Colonic mucosa (tissue), 4 donors: ENCODE measurements at regions not wholly inside any gene's neighbourhood (a gene's known extent, or its start where the extent isn't known, plus 50 kb on each side); places are given as distances from the start of the nearest gene placed in this dataset.

Experiments used
- DNase-seq: peaks from one replicate; pipeline ENCODE4 v3.0.0-alpha.2; 2020
- H3K27ac ChIP-seq: fragments of 200-600 bp; one replicate; pipeline ENCODE4 v1.8.0; 2021
- H3K27me3 ChIP-seq: fragments of 200-600 bp; one replicate; pipeline ENCODE4 v1.8.0; 2021
- H3K36me3 ChIP-seq: fragments of 200-600 bp; one replicate; pipeline ENCODE4 v1.8.0; 2021
- H3K4me1 ChIP-seq: fragments of 200-600 bp; one replicate; pipeline ENCODE4 v1.8.0; 2021; ENCODE audit warnings: mild to moderate bottlenecking
- H3K4me3 ChIP-seq: fragments of 200-600 bp; one replicate; pipeline ENCODE4 v1.8.0; 2021
- H3K9ac ChIP-seq, 2 donors: one replicate each; pipeline ENCODE4 v1.7.0; 2013; ENCODE audit warnings: control low read depth in 2 of 2, low read depth in 2 of 2, low read length in 2 of 2
- H3K9me3 ChIP-seq: fragments of 200-600 bp; one replicate; pipeline ENCODE4 v1.8.0; 2021
- CTCF ChIP-seq: fragments of 200-600 bp; IDR thresholded peaks from one replicate; pipeline ENCODE4 v1.8.0; 2022; ENCODE audit warnings: antibody characterized with exemption, mild to moderate bottlenecking
- intact Hi-C: fragments of 100-400 bp; cut with DNase I; formaldehyde crosslinking; loops from one replicate; pipeline ENCODE4 v1.14.1; 2022
- donor health status: healthy.
- donor health status: DM: no; HTN: no; CAD: no.
- donor health status: DM: no; HTN: no; CAD: no.

GRCh38 chr16:73526011-73526804 is 478.3 kb upstream of the ZFHX3 start:
- no peak overlapping the region for H3K9ac ChIP-seq
- H3K36me3 ChIP-seq = no peaks in the 10 kb centered on the region
- intact Hi-C loops = no loop called here
- H3K4me3 ChIP-seq = no peak overlapping the region
- no peaks in the 10 kb centered on the region for H3K27me3 ChIP-seq
- TF ChIP-seq CTCF = no peak
- no peak overlapping the region for H3K27ac ChIP-seq
- H3K4me1 ChIP-seq = no peaks in the 10 kb centered on the region
- no peaks in the 10 kb centered on the region for H3K9me3 ChIP-seq
- DNase-seq = no peak

- no peak for DNase-seq
- no peak for TF ChIP-seq CTCF
- no peaks in the 10 kb centered on the region for H3K9me3 ChIP-seq
- H3K9ac ChIP-seq = no peak overlapping the region
- intact Hi-C loops = no loop called here
- no peaks in the 10 kb centered on the region for H3K36me3 ChIP-seq
- no peaks in the 10 kb centered on the region for H3K27me3 ChIP-seq
- H3K4me1 ChIP-seq = no peaks in the 10 kb centered on the region
- no peak overlapping the region for H3K27ac ChIP-seq
- no peak overlapping the region for H3K4me3 ChIP-seq
Observed at GRCh38 chr16:73523209-73523608, 475.3 kb upstream of the ZFHX3 start.

GRCh38 chr16:73521499-73521898 is 473.6 kb upstream of the ZFHX3 start:
- Histone ChIP-seq H3K27ac (no peak overlapping the region), H3K9me3 (no peaks in the 10 kb centered on the region)
- intact Hi-C loops = no loop called here

GRCh38 chr16:73515616-73516015 is 467.7 kb upstream of the ZFHX3 start:
- H3K9me3 ChIP-seq = no peaks in the 10 kb centered on the region
- no peak for DNase-seq
- no peak for TF ChIP-seq CTCF
- no peaks in the 10 kb centered on the region for H3K27me3 ChIP-seq
- H3K4me1 ChIP-seq = no peaks in the 10 kb centered on the region
- H3K4me3 ChIP-seq = no peak overlapping the region
- no peaks in the 10 kb centered on the region for H3K36me3 ChIP-seq
- no peak overlapping the region for H3K9ac ChIP-seq
- no peak overlapping the region for H3K27ac ChIP-seq
- intact Hi-C loops = no loop called here

More at GRCh38 chr16:73521499-73521898, 473.6 kb upstream of the ZFHX3 start:
- no peaks in the 10 kb centered on the region for H3K4me1 ChIP-seq
- H3K36me3 ChIP-seq = no peaks in the 10 kb centered on the region
- TF ChIP-seq CTCF = no peak
- no peak overlapping the region for H3K9ac ChIP-seq
- no peaks in the 10 kb centered on the region for H3K27me3 ChIP-seq
- H3K4me3 ChIP-seq = no peak overlapping the region
- no peak for DNase-seq

GRCh38 chr16:73510852-73511251 is 462.9 kb upstream of the ZFHX3 start:
- no peaks in the 10 kb centered on the region for H3K4me1 ChIP-seq
- intact Hi-C loops = no loop called here
- H3K9ac ChIP-seq = no peak overlapping the region
- no peak overlapping the region for H3K4me3 ChIP-seq
- TF ChIP-seq CTCF = no peak
- no peaks in the 10 kb centered on the region for H3K9me3 ChIP-seq
- H3K27ac ChIP-seq = no peak overlapping the region
- no peaks in the 10 kb centered on the region for H3K36me3 ChIP-seq
- no peak for DNase-seq
- H3K27me3 ChIP-seq = no peaks in the 10 kb centered on the region
